ENCODE measurements at regions not wholly inside any gene's neighbourhood (a gene's known extent, or its start where the extent isn't known, plus 50 kb on each side); places are given as distances from the start of the nearest gene placed in this dataset.

DNA sequence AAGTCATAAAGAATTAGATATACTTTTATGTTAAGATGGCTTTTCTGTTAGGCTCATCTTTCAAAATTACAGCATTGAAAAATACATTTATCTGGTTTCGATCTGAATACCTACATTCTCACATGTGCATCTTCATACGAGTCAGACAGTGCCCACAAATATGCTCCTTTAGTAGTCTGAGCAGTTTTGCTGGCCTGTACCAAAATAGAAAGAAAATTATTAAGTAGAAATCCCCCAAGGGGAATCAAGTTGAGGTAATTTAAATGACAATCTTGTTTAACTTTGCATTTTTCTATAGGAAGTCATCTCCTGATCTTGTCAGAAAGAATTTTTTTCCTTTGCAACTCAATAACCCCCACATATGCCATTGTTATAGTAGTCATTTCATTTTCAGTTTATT is 287.4 kb upstream of the SEMA3D start:
- DNase-seq, result no peak

DNA sequence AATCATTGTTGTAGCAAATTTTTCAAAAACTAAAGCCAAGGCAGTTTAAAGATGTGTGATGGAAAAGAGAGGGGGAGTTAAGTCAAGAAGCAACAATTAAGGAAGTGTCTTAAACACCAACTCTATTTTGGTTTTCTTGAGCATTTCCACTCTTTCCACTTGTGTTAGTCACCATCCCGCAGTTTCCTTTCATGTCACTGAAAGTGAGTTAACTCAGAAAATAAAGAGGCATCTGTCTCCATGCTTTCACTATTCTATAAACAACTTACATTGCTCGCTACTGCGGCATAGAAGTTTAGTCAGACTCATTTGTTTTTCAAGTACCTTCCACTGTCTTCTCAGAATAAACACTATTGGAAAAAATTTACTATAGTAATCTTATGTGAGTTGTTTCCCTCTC is 284.9 kb upstream of the SEMA3D start:
- DNase-seq, result no peak

DNA sequence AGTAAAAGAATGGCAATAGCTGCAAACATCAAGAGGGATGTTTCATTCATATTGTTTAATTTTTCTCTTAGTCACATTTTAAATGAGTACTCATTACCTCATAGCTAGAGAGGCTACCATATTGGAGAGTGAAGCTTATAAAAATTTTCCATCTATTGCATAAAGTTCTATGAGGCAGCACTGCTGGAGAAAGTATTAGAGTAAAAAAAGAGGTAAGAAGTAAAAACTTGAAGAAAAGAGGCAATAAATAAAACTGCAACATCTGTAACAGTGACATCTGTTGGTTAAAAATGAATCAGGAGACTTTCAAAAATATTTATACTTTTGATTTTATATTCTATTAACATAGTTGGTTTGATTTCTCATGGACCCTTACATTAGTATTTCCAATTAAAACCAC is 284.5 kb upstream of the SEMA3D start:
- DNase-seq, result no peak

DNA sequence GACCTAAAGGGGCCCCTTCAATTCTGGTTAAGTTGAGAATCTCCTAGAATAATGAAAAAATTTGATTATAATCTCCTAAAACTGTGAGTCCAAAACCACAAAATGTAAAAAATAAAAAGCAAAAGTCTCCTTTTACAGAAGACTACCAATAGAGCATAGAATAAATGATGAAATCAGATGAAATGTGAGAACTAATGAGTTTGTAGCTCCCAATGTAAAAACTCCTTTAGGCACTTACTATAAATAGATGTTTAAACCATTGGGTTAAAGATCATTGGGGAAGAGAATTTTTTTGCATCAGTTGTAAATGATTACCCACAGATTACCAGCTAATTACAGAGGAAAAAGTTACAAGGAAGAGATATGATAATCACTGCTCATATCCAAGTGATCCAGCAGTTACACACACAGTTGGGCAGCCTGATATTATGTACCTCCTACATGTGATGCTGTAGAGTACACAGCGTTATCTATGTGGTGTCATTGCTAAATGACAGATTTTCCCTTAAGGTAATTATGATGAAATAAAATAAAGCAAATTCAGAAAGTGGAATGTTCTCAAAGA is 282.7 kb upstream of the SEMA3D start:
- no peak for DNase-seq

DNA sequence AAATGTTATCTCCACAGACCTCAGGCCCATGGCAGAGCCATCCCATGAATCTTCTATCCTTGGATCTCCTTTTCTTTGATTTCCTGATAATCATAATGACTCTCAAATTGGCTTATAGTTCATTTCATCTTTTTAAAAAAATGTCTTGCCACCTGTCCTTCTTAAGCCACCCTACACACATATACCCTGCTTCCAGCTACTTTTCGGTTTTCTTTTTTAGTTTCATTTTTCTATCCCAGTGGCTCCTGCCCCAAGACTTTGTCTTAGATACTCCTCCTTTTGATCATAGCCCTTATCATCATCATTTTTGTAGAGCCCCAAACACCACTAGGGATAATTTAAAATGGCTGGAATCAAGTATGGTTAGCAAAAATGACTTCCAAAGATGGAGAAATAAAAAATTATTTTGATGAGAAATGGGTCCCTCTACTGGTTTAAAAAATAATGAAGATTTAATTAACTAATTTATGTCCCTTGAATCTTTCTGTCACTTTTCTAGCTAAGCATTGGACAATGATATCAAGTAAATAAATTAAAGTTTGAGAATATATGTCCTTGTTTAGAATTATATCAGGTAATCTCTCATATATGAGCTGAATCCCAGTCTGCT is 277.3 kb upstream of the SEMA3D start:
- no peak for DNase-seq

DNA sequence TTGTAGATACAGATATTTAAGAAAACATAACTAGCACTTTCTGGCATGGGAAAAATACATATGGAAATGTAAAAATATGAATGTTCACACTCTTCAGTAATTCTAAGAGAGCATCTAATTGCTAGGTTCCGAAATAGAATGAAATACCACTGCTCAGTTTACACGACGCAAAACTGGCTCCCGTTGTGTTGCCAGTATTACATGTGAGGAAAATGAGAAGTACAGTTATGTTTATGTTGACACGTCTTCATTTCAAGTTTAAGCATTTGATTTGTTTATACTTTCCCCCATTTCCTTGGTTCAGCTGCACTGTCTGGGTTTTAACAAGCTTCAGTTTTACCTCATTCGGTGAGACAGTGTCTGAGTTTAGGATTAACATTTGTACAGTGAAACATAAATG is 275.8 kb upstream of the SEMA3D start:
- DNase-seq, result no peak

DNA sequence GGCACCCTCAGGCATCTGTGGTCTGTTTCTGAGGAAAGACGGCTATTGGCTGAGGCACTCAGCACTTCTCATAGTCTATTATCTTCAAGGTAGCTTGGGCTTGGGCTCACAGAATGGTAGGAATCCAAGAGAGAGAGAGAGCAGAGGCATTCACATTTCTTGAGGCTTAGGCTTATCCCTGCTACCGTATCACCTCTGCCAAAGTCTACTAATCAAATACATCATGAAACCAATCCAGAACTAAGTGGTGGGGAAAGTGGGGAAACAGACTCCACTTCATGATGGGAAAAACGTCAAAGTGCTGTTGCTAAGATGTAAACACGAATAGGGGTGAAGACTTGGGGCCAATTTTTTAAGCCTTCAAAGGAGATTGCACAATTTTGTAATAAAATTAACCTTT is 271.1 kb upstream of the SEMA3D start:
- DNase-seq, result no peak

DNA sequence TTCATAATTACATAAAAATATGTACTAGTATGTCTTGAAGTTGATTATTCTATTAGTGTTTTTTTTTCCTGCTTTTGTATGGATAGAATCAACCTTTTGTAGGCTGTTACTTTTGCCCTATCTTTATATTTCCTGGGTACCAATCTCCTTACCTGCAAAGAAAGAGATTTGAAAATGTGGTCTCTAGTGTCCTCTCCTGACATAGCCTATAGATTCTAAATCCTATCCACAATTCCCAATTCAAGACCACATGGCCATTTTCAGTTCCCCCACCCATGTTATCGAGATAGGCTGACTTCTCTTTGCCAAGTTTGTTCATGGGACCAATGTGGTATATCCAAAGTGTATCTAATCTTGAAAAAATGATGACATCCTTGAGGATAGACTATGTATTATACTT is 269.4 kb upstream of the SEMA3D start:
- no peak for DNase-seq

DNA sequence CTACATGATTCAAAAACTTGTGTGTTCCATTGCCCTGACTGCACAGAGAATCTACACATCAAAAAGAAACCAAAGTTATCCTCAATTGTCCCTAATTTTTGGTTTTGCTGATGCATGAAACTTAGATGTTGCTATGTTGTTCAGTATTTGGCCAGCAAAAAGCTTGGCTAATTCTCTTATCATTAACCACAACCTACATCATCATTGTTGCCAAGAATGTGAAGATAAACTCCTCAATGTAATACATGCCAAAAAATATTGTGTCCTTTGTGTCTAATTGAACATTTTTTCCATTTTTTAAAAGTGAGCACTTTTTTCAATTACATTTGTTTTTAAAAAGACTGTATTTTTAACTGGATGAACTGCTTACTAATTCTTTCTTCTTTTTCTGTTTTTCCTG is 268.0 kb upstream of the SEMA3D start:
- DNase-seq, result no peak

DNA sequence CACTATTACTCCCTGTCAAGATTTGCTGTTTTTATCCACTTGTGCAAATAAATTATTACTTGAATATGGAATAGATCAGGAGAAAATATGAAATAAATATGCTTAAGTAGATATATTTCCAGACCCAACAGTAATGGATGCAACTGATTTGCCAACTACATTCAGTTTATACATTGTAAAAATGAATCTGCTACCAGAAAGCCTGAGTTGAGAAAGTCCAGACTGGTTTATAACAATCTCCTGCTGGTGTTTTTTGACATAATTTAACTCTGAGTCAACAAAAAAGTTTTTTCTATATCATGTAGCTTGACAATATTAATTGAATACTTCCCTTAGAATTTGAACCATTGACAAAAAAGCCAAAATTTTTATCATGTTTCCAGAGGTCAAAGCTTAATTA is 265.8 kb upstream of the SEMA3D start:
- DNase-seq, result no peak

DNA sequence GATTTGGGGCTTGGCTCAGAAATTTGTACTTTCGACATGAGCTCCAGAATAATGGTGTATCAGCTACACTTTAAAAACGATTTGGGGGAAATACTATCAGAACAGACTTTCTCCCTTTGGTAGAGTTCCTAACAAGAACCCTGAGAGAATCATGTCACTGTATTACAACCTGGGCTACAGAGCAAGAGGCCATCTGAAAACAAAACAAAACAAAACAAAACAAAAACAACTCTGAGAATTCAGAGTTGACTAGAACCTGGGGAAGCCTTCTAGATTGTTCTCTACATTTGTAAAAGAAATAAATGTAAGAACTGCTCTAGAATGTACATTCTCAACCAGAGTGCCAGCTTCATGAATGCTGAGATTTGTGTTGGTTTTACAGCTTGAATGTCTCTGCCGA is 262.6 kb upstream of the SEMA3D start:
- DNase-seq, result no peak

DNA sequence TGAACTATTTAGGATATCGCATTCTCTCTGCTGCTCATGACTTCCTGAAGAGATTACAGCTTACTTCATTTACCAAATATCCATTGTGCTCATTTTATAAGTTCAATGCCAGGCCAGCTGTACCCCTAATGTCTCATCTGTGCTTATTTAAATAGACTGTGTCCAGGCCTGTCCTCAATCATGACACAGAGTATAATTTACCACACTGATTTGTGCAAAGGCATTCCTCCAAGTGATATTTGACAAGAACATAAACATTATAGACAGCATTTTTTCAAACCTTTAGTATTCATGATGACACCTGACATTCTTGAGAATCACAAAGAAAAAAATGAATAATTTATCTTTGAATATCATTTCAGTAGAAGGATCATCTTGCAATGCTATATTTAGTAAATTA is 260.1 kb upstream of the SEMA3D start:
- no peak for DNase-seq

DNA sequence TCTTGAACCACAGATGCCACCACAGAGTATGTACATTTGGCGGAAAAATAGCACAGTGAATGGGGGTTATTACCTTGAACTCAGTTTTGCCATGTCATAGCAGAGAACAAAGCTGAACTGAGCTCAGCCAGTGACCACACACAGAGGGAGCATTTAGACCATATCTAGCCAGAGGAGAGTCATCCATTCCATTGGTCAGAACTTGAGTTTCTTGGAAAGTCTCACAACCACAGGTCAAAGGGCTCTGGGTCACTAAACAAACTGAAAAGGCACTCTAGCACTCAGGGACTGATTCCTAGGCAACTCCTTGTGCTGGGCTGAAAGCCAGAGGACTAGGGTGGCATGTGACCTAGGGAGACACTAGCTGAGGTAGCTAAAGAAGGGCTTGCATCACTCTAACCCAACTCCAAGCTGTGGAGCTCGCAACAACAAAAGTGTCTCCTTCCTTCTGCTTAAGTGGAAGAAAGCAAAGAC is 239.7 kb upstream of the SEMA3D start:
- DNase-seq, result no peak

DNA sequence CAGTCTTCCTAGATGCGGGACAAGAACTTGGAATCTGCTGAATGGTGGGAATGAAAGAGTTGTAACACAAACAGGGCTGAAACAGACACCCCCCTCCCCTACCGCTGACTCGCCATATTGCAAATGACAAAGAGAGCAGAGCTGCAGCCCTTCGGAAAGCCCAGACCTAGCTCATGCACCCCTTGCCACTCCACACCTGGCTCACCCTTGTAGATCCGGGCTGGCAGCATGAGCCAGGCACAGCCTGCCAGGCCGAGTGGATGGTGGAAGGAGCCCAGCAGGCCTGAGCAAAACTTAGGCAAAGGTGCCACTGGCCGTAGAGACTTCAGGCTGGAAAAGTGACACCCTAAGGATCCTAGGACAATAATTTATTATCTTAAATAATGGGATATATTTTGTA is 237.4 kb upstream of the SEMA3D start:
- DNase-seq, result no peak

DNA sequence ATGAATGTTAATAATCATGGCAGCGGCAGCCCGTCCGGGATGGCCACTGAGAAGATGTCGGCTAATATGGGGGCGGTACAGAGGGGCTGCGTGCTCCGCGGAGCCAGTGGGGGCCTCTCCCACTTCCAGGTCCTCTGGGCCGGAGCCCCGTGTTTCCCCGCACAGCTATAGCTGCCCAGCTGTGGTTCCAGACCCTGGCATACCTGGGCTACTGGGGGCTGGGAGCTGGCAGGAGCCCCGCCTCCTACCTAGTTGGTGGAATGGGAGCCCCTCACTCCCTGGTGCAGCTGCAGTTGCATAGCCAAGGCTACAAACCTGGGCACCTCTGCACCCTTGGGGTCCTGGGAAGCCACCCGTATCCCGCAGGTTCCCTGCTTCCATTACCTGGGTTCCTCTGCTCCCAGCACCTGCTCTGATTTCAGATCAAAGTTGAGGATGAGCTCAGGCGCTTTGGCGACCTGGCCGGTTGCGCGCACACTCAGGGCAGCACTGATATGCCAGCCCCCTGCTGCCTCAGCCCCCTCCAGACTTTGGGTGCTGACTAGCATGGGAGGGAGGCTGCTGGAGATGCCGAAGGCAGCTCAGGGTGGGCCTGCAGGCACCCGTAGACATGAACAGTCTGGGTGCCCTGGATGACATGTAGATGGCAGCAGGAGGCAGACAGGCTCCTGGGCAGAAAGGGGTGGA is 236.5 kb upstream of the SEMA3D start:
- no peak for DNase-seq

DNA sequence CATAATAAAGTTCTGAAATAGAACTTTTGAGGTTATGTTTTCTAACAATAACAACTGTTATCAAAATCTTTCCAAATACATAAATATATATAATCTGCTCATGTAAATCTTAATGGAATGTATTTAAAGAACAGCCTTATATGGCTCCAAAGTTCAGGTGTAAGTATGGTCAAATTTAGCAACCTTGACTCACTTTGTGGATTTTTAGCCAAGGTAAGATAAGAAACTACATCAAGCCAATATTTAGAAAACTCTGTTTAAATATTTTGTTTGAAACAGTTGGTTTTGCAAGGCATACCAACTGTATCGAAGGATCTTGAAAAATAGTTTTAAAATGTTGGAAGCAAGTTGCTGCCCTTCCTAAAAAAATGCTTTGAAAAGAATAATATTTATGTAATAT is 228.9 kb upstream of the SEMA3D start:
- no peak for DNase-seq

DNA sequence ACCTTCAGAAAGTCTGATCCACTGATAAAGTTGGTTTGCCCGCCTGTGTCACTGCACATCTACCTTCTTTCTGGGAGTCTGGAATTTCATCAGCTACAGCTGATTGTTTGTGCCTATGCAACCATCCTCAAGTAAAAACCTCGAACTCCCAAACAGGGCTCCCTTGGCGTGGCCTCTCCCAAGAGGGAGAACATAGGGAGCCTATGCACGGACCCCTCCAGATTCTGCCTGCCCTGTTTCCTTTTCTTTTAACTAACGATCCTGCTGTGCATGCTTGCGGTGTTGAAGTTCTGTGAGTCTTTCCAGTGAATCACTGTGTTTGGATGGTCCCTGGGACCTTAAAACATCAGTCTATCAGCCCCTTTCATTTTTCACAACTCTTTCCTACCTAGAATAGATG is 226.9 kb upstream of the SEMA3D start:
- no peak for DNase-seq

DNA sequence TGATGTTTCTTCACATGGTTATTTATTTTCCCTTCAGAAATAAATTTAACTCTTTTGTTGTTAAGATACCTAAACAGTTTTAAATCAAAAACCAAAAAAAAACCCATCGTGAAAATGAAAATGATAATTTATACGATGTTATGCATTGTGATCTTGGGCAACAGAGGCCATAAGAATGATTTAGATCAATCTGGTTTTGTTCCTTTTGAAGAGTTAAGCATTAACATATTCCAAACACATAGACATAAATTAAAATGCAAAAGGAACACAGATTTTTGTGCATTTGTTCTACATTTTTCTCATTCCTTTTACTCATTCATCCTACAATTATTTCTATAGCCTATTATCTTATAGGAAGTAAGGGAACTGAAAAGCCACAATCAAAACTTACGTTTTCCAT is 226.1 kb upstream of the SEMA3D start:
- DNase-seq, result no peak

DNA sequence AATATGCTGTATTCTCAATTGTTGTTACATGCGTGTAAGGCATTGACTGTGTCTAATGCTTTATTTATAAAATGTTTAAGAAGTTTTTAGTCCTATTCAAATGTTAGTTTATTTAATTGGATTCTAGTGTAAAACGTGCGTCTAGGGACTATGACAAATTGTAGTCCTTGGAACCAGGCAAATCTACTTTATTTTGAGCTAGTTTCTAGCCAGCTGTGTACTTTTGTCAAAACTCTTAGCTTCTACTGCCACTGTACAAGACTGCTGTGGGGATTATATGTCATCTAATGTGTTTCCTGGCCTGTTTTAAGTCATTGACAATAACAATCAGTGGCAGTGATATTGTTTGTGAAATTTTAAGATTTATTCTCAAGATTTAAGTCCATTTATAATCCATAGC is 220.5 kb upstream of the SEMA3D start:
- DNase-seq, result no peak

DNA sequence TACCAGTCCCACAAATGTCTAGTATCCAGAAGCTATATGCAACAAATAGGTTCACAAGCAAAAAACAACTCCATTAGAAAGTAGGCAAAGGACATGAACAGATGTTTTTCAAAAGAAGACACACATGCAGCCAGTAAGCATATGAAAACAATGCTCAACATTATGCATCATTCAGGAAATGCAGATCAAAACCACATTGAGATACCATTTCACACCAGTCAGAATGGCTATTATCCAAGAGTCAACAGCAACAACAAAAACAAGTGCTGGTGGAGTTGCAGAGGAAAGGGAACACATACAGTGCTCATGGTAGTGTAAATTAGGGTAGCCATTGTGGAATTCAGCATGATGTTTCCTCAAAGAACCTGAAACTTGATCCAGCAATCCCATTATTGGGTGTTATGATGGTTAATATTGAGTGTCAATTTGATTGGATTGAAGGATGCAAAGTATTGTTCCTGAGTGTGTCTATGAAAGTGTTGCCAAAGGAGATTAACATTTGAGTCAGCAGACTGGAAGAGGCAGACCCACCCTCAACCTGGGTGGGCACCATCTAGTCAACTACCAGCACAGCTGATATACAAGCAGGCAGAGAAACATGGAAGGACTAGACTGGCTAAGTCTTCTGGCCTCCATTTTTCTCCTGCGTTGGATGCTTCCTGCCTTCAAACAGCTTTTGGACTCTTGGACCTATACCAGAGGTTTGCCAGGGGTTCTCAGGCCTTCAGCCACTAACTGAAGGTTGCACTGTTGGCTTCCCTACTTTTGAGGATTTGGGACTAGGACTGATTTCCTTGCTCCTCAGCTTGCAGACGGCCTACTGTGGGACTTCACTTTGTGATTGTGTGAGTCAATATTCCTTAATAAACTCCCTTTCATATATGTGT is 218.4 kb upstream of the SEMA3D start:
- no peak for DNase-seq

DNA sequence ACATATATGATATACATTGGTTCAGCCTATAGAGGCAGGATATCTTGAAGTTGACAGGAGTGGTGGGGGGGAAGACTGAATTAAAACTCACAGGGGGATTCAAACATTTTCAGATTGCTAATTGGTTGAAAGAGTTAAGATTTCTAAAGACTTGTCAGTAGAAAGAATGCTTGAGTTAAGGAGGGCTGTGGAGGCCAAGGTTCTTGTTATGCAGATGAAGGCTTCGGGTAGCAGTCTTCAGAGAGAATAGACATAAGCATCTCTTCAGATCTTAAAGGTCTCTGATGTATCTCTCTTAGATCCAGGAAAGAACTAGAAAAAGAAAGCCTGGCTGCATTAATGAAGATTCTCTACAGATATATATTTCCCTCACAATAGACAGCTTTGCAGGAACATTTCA is 209.8 kb upstream of the SEMA3D start:
- DNase-seq, result no peak

DNA sequence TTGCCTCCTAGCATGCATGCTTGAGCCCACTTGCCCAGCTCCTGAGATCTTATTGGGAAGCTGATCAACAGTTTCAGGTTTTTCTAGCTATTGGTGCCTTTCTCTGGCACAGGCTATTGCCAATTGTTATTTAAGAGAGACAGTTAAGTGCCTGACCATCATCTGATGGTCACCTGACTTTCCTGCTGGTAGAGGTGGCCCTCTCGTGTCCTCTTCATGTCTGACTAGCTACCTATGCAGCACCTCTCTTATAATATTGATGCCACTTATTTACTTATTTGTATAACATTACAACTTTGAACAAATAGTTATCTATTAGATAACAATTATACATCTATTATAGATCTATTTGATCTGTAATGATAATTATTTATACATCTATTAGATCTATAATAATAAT is 205.9 kb upstream of the SEMA3D start:
- DNase-seq, result no peak

DNA sequence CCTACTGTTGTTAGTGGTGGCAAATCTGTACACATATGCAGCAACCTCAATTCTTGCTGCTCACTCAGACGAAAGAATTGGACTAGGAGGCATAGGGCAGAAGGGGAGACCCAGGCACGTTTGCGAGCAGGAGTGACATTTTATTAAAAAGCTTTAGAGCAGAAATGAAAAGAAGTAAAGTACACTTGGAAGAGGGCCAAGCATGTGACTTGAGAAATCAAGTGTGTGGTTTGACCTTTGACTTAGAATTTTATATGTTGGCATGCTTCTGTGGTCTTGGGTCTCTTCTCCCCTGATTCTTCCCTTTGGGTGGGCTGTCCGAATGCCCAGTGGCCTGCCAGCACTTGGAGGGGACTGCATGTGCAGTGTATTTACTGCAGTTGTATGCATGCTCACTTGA is 205.5 kb upstream of the SEMA3D start:
- no peak for DNase-seq

DNA sequence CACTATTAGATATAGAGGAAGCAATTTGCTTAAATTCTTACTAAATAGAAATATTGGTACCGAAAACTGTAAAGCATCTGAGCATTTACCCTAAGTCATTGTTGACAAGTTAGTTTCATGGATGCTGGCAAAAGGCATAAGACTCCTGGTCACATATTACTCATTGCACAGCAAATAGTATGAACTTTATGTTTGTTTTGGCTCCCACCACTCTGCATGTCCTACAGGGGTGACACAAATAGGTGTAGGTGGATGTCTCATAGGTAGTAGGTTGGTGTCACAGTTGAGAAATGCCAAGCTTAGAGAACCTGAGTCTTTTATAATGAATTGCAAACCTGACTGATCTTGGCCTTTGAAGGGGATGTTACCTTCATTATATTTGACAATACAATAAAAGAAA is 199.6 kb upstream of the SEMA3D start:
- DNase-seq, result no peak

All from activated gamma-delta T cell treated with Interleukin-2 at 50 U/mL for 16 hours (primary cell).